GM21515 (cell line): ENCODE measurements at regions not wholly inside any gene's neighbourhood (a gene's known extent, or its start where the extent isn't known, plus 50 kb on each side); places are given as distances from the start of the nearest gene placed in this dataset.
A peak's percentile ranks its signal among the peaks of the same experiment; 100 is the strongest.
"Not testable (repeated sequence)": the region's sequence is repeated elsewhere in the genome, so short reads cannot be mapped to it uniquely, and the experiment has no call there.

Experiments
- ATAC-seq: cut with Tn5 transposase; IDR thresholded peaks from one replicate; pipeline ENCODE4 v1.9.1; 2021; ENCODE audit not compliant: unreplicated experiment

DNA sequence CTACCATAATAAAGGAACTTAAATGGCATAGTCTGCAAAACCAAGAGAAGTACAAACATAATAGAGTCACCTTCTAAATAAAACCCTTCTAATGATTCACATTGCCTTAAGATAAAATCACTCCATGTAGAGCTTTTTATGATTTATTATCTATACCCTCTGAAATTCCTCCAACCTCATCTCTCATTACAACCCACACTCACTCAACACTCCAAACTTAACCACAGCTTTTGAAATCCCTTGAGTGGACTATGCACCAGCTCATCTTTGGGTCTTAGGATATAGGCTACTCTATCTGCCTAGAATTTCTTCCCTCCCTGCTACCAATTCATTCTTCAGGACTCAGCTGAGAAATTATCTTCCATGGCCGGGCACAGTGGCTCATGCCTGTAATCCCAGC, 122.5 kb downstream of the CETN3 start:
- no peak for ATAC-seq

- no peak for ATAC-seq
Observed at GRCh38 chr5:90285581-90285980, 124.0 kb downstream of the CETN3 start.

GRCh38 chr5:90284375-90284774, 125.2 kb downstream of the CETN3 start:
- no peak for ATAC-seq

- ATAC-seq = no peak
Observed at GRCh38 chr5:90279091-90279490, 130.5 kb downstream of the CETN3 start.

GRCh38 chr5:90274216-90274615, 135.3 kb downstream of the CETN3 start:
- ATAC-seq = no peak

- no peak for ATAC-seq
Observed at GRCh38 chr5:90267646-90268045, 141.9 kb downstream of the CETN3 start.

GRCh38 chr5:90265545-90265857, 144.1 kb downstream of the CETN3 start:
- no peak for ATAC-seq

GRCh38 chr5:90264689-90265544, 144.6 kb downstream of the CETN3 start:
- peak; percentile 67 for ATAC-seq

DNA sequence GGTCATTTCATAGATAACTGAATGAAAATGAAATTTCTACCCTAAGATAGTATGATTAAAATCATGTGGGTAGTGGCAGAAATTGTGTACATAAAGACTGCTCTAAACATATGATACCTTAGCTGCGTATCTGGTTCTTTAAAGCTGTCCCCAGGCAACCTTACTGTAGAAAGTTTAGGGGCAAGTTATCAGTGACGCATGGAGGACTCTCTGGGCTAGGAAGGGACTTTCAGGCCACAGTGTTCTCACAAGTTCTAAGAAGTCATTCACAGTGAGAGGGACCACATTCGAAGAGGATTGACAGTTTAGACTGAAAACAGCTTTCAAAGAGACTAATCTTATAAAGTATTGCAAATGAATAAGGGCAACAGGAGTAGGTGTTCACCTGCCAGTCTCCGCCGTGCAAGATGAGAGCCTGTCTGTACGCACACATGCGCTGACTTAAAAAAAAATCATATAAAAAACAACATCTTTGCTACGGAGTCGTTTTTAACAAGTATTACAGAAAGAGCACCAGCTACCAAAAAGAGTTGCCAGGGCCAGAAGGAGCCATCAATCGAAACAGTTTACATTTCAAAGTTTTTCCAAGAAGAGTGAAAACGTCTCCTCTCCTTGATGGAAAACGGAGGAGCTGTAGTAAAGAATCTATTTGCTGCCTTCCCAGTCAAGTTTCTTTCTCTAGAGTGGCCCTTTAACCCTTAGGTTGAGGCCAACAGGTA, 146.3 kb downstream of the CETN3 start:
- ATAC-seq = no peak

GRCh38 chr5:90251447-90251846, 158.1 kb downstream of the CETN3 start:
- ATAC-seq = no peak

GRCh38 chr5:90248640-90249039, 160.9 kb downstream of the CETN3 start:
- ATAC-seq = no peak

- ATAC-seq = not testable (repeated sequence)
Observed at GRCh38 chr5:90243848-90244247, 165.7 kb downstream of the CETN3 start.

DNA sequence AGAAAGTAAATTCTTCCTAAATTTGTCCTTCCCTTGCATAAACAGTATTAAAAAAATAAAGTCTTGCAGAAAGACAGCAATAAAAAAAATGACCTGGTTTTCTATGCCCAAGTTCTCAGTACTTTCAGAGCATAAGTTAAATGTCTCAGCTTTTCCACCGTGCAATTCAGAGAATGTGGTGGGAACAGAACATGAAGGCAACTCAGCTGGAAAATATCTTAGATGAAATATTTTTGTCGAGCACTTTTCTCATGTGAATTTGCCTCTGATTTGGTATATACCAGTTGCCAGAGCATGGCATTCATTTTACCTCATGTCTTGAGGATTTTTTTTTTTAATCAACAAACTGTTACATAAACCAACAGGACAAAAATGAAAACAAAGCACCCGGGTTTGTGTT, 176.1 kb downstream of the CETN3 start:
- ATAC-seq = no peak

- no peak for ATAC-seq
Observed at GRCh38 chr5:90231688-90232087, 177.9 kb downstream of the CETN3 start.

GRCh38 chr5:90227683-90228082, 181.9 kb downstream of the CETN3 start:
- no peak for ATAC-seq

DNA sequence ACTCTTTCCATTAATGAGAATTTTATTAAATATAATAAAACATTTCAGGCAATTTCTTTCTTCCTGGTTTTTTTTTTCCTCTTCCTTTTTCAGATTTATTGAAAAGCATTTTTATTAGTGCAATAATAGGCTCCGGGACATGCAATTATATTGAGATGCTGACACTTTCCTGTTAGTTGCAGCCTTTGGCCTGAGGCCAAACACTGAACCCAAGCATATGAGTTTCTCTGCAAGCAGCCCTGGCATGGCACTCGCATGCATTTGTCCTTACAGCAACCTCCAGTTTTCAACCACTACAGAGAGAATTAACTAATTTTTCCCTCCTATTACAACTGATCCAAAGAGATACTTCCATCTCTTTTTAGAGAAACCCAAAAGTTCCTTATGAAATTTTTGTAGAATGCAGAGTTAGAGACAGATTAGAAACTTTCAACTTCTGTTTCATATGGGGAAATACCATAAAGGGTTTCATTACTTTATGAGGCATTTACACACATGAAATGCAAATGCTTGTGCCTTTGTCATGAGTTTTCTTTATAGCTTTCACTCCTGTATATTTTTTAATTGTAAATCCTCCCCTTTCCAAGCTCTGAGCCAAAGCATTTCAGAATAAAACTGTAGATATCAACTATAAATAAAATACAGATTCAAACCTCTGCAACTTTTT, 183.0 kb downstream of the CETN3 start:
- no peak for ATAC-seq

GRCh38 chr5:90224342-90224741, 185.2 kb downstream of the CETN3 start:
- no peak for ATAC-seq

- no peak for ATAC-seq
Observed at GRCh38 chr5:90223756-90224155, 185.8 kb downstream of the CETN3 start.

DNA sequence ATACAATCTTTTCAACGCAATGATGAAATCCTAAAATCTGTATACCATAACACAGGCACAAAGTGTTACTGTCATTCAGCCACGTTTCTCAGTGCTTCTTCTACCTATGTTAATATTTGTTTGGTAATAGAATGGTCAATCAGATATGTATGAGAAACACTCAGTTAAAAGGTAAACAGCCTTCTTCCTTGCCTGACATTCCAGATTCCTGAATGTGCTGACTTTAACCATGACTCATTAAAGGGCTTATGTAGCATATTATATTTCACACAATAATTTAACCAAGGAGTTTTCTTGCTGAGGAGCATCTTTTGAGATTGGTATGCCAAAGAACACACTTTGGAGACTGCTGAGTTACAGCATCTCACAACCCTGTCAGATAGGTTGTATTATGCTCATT, 187.6 kb downstream of the CETN3 start:
- ATAC-seq = no peak

DNA sequence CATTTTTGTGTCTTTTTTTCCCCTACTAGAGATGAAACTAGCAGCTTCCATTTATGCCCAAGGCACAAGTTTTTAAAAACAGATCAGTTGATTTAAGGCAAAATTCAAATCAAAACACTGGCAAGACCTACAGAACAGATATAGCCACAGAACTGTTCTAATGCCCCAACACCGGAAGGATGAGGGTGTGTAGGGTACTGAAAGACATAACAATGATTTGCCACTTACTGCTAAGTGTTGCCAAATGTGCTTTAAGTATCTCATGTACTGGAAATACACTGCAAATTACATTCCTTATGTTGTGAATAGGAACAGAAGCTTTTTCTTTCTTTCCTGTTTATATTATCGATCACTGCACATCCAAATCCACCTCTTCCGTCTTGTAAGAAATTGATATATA, 189.0 kb downstream of the CETN3 start:
- ATAC-seq = no peak

DNA sequence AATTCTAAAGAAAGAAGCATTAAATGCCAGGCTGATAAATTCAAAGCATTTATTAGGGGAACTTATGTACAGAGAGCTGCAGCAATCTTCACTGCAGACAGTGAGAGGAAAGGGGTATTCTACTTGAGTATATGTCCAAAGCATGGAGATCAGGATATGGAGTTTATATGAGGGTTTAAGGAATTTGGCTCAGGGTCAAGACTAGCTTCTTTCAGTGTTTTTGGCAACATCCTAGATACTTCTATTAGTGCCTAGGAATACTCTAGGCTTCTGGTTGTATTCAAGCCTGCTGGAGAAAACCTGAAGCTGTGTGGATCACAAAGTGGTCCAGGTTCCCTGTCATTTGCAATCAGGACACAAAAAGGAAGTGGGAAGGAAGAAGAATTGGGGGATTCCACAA, 194.6 kb downstream of the CETN3 start:
- no peak for ATAC-seq

- ATAC-seq = not testable (repeated sequence)
Observed at GRCh38 chr5:90208323-90208722, 201.2 kb downstream of the CETN3 start.
